Esophagus squamous epithelium (tissue), 4 donors: ENCODE measurements at regions not wholly inside any gene's neighbourhood (a gene's known extent, or its start where the extent isn't known, plus 50 kb on each side); places are given as distances from the start of the nearest gene placed in this dataset.

Experiments
- CTCF ChIP-seq, 6 experiments: fragments of 450-650 bp in 4 of 6; fragments of 200-600 bp in 2 of 6; sonication (generic) in 2 of 6; IDR thresholded peaks; one replicate each; pipeline ENCODE4 v1.5.1; 2016 to 2019; ENCODE audit warnings: antibody characterized with exemption in 6 of 6, mild to moderate bottlenecking in 4 of 6, moderate library complexity in 4 of 6
- POLR2A ChIP-seq, 4 donors: fragments of 450-650 bp; IDR thresholded peaks; one replicate each; pipeline ENCODE4 v1.6.1; 2017; ENCODE audit warnings: antibody characterized with exemption in 4 of 4, mild to moderate bottlenecking in 4 of 4, moderate library complexity in 3 of 4

- TF ChIP-seq CTCF (IDR thresholded peaks at IDR 0.05) (no peak), POLR2A (IDR thresholded peaks at IDR 0.05) (no peak)
Observed at GRCh38 chr4:159049780-159050375, 53.0 kb upstream of the RAPGEF2 start.
